ENCODE measurements at regions not wholly inside any gene's neighbourhood (a gene's known extent, or its start where the extent isn't known, plus 50 kb on each side); places are given as distances from the start of the nearest gene placed in this dataset.
A peak's percentile ranks its signal among the peaks of the same experiment; 100 is the strongest.

DNA sequence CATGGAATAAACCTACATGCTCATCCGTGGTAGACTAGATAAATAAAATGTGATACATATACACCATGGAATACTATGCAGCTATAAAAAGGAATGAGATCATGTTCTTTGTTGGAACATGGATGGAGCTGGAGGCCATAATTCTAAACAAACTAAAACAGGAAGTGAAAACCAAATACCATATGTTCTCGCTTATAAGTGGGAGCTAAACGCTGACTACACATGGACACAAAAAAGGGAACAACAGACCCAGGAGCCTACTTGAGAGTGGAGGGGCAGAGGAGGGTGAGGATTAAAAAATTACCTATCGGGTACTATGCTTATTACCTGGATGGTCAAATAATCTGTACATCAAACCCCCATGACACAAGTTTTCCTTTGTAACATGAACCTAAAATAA is 68.7 kb upstream of the SEC61G start:
- Histone ChIP-seq H3K4me1 (ENCODE audit: control insufficient read depth in 1 of 2, low read depth in 2 of 2) (no peaks in the 10 kb centered on the region), H3K27me3 (replicated peaks; ENCODE audit: insufficient read depth) (no peaks in the 10 kb centered on the region), H3K9me3 (no peaks in the 10 kb centered on the region), H3K27ac (no peak overlapping the region), H3K36me3 (no peaks in the 10 kb centered on the region), H3K4me3 (no peak overlapping the region)
- ATAC-seq (ENCODE audit: insufficient number of reproducible peaks, low FRiP score, low read depth) (no peak), DNase-seq (ENCODE audit: low spot score) (no peak)
- TF ChIP-seq, protein P1, sequence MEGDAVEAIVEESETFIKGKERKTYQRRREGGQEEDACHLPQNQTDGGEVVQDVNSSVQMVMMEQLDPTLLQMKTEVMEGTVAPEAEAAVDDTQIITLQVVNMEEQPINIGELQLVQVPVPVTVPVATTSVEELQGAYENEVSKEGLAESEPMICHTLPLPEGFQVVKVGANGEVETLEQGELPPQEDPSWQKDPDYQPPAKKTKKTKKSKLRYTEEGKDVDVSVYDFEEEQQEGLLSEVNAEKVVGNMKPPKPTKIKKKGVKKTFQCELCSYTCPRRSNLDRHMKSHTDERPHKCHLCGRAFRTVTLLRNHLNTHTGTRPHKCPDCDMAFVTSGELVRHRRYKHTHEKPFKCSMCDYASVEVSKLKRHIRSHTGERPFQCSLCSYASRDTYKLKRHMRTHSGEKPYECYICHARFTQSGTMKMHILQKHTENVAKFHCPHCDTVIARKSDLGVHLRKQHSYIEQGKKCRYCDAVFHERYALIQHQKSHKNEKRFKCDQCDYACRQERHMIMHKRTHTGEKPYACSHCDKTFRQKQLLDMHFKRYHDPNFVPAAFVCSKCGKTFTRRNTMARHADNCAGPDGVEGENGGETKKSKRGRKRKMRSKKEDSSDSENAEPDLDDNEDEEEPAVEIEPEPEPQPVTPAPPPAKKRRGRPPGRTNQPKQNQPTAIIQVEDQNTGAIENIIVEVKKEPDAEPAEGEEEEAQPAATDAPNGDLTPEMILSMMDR (IDR thresholded peaks at IDR 0.05) = no peak

DNA sequence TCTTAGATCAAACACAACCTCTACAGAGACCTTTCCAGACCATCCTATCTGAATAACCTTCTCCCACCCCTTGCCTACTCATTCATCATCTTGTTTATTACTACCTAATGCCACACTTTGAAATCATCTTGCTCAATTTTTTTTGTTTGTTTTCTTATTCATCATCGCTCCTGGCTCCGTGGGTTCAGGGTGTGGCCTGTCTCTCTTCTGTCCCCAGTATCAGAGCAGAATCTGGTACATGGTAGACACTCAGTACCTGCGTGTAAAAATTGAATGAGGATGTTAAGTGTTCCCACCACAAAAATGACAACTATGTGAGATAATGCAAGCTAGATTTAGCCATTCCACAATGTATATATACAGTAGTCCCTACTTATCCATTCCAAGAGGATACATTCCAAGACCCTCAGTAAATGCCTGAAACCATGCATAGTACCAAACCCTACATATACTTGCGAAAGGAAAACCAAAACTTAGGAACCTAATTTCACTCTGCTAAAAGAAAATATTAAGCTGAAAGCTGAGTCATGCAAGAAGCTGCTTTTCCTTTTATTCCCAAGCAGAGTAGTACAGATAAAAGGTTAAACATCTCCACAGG is 72.1 kb upstream of the SEC61G start:
- H3K36me3 ChIP-seq = no peaks in the 10 kb centered on the region
- TF ChIP-seq, protein P1 (IDR thresholded peaks at IDR 0.05) = no peak
- DNase-seq (ENCODE audit: low spot score) = no peak
- H3K4me1 ChIP-seq (ENCODE audit: control insufficient read depth in 1 of 2, low read depth in 2 of 2) = no peaks in the 10 kb centered on the region
- no peak for ATAC-seq (ENCODE audit: insufficient number of reproducible peaks, low FRiP score, low read depth)
- no peak overlapping the region for H3K4me3 ChIP-seq
- no peaks in the 10 kb centered on the region for H3K27me3 ChIP-seq (replicated peaks; ENCODE audit: insufficient read depth)
- H3K27ac ChIP-seq = no peak overlapping the region
- no peaks in the 10 kb centered on the region for H3K9me3 ChIP-seq

DNA sequence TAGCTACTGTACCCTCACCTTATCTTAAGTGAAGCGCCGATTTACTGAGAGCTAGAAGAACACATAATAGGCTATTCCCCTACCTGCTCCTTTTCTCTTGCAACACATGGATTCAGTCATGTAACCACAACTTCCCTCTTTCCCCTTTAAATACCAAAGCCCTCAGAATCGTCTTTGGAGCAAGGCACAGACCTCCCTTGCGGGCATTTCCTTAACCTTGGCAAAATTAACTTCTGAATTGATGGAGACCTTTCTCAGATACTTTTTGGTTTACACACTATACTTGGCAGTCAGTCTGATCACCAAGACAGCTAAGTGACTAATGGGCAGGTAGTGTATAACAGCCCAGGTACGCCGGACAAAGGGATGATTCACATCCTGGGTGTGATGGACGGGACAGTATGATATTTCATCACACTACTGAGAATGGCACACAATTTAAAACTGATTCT is 72.7 kb upstream of the SEC61G start:
- Histone ChIP-seq H3K4me1 (ENCODE audit: control insufficient read depth in 1 of 2, low read depth in 2 of 2) (peaks cover 0 to 4% of the 10 kb centered on the region in 2 donors), H3K36me3 (no peaks in the 10 kb centered on the region), H3K27ac (no peak overlapping the region), H3K9me3 (no peaks in the 10 kb centered on the region), H3K27me3 (replicated peaks; ENCODE audit: insufficient read depth) (no peaks in the 10 kb centered on the region), H3K4me3 (no peak overlapping the region)
- TF ChIP-seq, protein P1 (IDR thresholded peaks at IDR 0.05) = no peak
- DNase-seq (ENCODE audit: low spot score) (no peak), ATAC-seq (ENCODE audit: insufficient number of reproducible peaks, low FRiP score, low read depth) (no peak)

DNA sequence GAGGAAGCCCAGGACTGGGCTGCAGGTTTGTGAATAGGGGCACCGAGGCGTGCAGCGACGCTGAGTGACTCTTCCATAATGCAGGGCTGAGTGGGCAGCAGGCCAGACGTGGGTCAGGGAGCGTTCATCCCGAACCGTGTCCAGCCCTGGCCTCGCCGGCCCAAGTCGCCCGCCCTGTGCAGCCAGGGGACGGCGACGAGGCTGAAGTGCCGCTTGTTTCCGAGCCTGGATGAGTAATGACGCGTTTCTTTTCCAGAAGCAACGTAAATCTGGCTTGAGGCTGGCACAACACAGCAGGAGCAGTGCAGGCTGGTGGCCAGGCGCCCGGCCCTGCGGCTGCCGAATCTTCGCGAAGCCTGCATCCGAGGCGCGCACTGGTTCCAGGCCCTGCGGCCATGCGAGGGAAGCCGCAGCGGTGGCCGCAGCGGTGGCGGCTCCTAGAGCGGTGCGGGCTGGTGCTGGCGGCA is 74.0 kb upstream of the SEC61G start:
- Histone ChIP-seq H3K27me3 (replicated peaks; ENCODE audit: insufficient read depth) (no peaks in the 10 kb centered on the region), H3K9me3 (no peaks in the 10 kb centered on the region), H3K4me3 (no peak overlapping the region), H3K4me1 (ENCODE audit: control insufficient read depth in 1 of 2, low read depth in 2 of 2) (peaks cover 9 to 18% of the 10 kb centered on the region in 2 donors), H3K36me3 (no peaks in the 10 kb centered on the region), H3K27ac (no peak overlapping the region)
- TF ChIP-seq, protein P1 (IDR thresholded peaks at IDR 0.05) = no peak
- DNase-seq (ENCODE audit: low spot score) (no peak), ATAC-seq (ENCODE audit: insufficient number of reproducible peaks, low FRiP score, low read depth) (no peak)

DNA sequence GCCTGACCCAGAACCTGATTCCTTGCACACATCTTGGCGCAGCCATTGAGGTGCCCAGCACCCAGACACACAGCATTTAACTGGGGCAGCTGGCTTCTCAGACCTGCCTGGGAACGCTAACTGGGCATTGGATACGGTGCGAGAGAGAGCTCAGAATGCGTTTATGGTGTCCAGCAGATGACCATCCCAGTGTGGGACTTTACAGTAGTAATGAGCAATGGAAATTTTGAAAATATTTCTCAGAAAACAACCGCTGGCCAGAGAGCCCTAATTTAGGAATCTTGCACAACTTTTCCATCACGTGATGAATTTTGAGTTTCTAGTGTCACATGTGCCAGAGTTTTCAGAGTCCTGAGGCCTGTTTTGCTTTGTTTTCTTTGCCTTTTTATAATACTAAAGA is 78.2 kb upstream of the SEC61G start:
- peak overlapping the region; percentile 33 for H3K4me3 ChIP-seq
- TF ChIP-seq, protein P1 (IDR thresholded peaks at IDR 0.05) = no peak
- H3K9me3 ChIP-seq = no peaks in the 10 kb centered on the region
- H3K36me3 ChIP-seq = no peaks in the 10 kb centered on the region
- no peaks in the 10 kb centered on the region for H3K27me3 ChIP-seq (replicated peaks; ENCODE audit: insufficient read depth)
- peak overlapping the region; percentile 62 to 72 for H3K27ac ChIP-seq
- ATAC-seq (ENCODE audit: insufficient number of reproducible peaks, low FRiP score, low read depth) = peak; percentile 92
- no peak for DNase-seq (ENCODE audit: low spot score)
- H3K4me1 ChIP-seq (ENCODE audit: control insufficient read depth in 1 of 2, low read depth in 2 of 2) = peaks cover 11 to 45% of the 10 kb centered on the region in 2 donors
